Endothelial cell of hepatic sinusoid (primary cell): ENCODE measurements at regions not wholly inside any gene's neighbourhood (a gene's known extent, or its start where the extent isn't known, plus 50 kb on each side); places are given as distances from the start of the nearest gene placed in this dataset.

Source experiments
- in situ Hi-C: cut with HindIII; loops from 2 replicates; pipeline ENCODE4 v1.10.0; 2017; ENCODE audit warnings: low sequenced_read_pairs

DNA sequence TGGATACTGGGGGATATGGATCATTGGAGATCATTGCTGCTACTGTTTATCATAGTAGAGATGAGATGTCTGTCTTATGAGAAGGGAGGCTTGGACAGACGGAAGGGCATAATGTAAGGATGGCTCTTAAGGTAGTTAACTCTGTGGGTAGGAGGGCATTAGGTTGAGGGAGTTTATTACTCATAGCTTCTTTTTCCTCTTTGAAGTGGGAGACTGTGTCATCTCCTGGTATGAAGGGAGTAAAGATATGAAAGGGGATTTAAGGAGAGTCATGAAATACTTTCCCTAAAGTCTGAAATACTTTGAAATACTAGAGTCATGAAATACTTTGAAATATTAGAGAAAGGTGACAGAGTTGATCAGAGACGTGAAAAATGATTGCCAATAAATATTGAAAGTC, 255.5 kb upstream of the PITX2 start:
- in situ Hi-C loops, result no loop called here

DNA sequence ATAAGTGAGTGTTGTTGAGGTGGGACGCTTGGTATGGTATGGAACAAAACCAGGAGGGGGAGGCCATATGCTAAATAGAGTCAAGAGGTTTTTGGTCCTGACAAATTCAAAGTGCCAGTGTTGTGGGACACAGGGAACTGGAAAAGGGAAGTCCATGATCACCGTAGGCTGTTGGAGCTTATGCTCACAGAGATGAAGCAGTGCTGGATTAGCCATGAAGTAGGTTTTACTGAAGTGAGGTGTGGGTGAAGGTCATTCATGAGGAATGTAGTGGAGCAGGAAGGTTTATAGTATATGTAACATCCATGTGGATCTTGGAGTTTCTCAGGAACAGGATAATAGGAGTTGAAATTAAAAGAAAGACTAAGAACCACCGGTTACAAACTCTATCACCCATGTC, 256.1 kb upstream of the PITX2 start:
- in situ Hi-C loops, result no loop called here

DNA sequence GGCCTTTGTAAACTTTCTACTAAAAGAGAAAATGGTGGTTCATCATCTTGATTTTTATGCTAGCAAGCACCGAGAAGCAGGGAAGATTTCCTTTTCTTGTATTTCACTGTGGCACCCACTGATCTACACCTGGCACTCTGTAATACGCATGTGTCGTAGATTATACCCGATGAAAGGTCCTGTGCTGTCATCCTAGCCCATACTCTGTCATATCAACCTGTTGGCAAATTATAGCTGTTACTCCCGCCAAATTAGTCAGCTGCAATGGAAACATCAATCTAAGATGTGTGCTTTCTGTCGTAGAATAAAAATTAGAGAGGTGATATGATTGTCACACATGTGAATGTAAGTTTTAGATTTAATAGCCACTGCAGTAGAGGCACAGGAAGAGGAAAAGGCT, 263.4 kb upstream of the PITX2 start:
- in situ Hi-C loops, result no loop called here

DNA sequence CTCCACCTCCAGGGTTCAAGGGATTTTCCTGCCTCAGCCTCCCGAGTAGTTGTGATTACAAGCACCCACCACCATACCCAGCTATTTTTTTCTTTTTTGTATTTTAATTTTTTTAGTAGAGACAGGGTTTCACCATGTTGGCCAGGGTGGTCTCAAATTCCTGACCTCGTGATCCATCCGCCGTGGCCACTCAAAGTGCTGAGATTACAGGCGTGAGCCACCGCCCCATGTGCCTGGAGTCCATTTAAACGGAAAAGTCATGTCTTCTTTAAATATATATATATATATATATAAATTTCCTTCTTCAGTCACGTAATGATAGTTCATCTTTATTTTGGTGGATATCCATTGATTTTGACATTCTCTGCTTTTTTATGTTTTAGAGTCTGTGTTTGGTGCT, 264.0 kb upstream of the PITX2 start:
- in situ Hi-C loops, result no loop called here

DNA sequence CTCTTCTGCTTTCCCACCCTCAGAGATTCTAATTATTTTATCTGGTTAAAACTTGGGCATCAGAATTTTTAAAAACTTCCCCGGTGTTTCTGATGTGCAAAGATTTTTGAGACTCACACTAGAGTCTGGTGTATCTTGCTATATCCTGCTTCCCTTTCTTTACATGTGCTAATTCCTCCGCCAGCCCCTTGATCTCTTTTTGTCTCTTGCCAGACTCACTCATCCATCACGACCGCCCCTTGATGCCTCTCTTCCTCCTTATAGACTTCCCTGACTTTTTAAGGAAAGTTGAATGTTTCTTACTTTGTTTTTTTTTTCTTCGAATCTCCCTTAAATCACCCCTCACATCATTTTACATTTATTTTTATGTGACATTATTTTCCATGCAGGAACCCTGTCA, 274.9 kb upstream of the PITX2 start:
- in situ Hi-C loops, result no loop called here

DNA sequence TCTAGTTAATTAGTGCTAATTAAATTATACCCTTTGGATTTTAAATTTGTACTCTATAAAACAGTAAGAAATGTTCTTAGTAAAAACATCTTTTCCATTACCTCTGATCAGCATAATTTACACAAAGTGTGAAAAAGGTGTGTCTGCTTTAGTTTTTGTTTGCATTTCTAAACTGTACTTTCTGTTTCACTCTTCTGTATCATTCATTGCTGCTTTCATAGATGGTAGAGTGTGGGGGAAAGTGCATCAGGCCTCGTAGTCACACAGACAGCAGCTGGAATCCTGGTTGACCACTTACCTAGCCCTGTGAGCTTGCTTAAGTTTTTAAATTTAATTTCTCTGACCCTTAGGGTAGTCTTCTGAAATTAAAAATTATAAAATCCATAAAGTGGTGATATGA, 275.4 kb upstream of the PITX2 start:
- in situ Hi-C loops, result no loop called here

DNA sequence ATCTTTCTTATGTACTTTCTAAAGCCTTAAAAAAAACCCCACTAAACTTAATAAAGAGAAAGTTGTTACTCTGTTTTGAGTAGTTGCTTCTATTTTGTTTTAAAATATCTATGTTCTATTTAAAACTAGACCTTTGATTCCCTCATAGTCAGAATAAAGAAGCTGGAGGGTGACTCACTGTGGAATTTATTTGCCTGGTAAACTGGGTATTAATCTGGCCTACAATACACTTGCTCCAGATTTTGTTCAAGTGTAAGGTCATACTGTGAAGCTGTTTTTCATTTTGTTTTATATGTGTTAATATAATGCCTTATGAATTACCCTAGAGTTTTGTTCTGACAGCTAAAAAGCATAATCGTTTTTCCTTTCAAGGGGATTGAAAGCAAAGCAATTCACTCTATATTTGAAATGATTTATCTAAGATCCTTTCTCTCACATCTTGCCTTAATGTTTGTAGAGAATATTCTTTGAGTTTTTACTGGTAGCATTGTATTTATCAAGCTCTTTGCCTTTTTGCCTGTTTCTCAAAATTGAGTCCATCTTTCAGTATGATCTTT, 277.4 kb upstream of the PITX2 start:
- in situ Hi-C loops, result no loop called here

DNA sequence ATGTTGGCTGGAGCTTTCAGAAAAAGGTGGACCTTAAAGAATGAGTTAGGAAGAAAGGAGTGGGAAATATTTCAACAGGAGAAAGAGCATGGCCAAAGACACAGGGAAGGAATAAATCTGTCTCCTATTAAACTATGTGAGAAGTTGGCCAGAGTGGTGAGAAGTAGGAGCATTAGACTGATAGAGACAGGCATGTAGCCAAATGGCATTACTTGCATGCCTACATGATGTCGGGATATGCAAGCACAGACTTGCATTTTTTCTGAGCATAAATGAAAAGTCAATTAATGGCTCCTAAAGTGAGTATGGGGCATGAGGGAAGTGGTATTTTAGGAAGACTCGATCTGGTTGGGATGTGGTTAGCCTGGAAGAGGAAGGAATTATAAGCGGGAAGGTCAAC, 279.6 kb upstream of the PITX2 start:
- in situ Hi-C loops, result no loop called here

DNA sequence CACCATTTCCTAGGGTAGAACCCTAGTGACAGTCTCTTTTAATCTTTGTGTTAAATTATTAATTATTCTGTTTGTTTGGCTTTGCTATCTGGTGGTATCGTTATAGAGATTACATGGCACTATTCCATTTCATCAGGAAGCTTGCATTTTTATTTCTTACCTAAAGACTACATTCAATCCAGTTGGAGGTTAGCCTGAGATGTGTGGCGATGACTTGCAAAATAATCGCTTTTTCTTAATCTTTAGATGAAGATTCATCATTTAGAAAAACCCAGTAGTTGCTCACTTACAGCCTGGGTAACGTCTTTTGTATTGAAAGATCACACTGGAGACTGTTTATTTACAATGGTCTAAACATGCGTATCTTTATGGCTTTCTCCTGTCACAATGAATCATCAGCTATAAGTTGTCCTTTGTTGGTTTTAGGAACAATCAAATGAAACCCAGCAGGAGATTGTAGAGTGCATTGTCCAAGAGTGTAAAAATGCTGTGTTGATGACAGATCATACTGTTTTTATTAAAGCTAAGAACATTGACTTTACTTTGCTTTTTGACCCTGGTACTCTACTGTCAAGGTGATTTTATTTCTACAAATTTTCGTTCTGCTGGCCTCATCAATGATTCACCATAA, 281.7 kb upstream of the PITX2 start:
- in situ Hi-C loops, result no loop called here

DNA sequence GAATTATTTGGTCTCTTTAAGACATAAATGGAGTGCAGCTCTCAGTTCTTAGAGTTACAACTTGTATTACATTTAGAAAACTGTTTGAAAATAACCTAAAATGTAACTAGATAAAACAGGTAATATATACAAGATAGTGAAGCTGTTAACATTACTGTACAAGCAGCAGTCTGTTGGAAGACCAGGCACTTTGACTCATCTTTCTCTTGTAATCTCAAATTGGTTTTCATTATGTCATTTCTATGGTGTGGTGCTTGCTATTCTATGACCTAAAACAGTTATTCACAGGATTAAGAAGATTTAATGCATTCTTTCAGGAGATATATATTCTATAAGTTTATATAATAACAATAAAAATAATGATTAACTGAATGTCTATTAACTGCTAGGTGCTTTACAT, 282.5 kb upstream of the PITX2 start:
- in situ Hi-C loops, result no loop called here

DNA sequence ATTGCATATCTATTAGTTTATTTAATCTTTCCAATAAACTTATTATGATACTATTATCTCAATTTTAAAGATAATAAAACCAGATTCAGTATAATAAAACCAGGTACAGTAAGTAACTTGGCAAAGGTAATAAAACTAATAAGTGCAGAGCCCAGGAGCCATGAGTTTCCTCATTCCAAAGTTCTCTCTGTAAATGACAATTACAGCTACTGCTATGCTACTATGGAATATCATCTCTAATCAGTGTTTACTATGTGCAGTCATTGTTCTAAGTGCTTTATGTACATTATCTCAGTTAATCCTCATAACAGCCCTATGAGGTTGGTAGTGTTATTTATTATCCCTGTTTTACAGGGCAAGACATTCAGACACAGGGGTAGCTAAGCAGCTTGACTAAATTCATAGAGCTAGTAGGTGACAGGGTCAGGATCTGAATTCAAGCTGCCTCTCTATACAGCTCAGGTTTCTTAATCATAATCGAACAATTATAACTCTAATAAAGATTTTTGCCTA, 285.0 kb upstream of the PITX2 start:
- in situ Hi-C loops, result no loop called here

DNA sequence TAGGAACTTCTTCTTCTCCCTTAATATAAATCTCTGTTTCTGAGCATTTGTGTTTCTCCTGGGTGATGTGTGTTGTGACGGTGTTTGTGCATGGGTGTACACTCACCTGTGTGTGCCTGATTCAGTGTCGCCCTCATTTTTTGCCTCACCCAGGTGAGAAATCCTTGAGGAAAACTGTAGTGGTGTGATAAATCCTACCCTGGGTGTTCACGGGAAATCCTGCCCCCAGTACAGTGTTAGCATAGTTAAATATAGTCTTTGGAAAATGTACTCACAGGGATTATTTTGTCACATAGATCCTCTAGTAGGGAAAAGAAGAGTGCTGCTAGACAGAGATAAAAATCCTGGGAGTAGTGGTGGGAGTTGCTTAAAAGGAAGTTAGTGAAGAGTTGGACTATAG, 291.9 kb upstream of the PITX2 start:
- in situ Hi-C loops, result no loop called here

DNA sequence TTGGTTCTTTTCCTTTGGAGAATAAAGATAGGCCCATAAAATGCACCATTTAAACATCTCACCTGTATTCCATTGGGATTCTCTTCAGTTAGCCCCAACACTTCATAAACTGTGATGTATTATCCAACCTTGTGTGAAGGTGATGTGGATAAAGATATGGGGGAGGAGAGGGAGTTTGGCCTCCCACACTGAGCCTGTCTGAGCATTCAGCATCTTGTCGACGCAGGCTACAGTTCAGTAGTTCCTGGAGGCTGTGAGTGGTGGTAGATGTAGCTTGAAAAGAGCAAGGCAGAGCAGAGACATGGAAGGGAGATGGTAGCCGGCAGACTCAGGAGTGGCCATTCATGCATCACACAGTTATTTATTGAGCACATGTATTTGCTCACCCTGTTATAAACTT, 292.4 kb upstream of the PITX2 start:
- in situ Hi-C loops, result no loop called here

DNA sequence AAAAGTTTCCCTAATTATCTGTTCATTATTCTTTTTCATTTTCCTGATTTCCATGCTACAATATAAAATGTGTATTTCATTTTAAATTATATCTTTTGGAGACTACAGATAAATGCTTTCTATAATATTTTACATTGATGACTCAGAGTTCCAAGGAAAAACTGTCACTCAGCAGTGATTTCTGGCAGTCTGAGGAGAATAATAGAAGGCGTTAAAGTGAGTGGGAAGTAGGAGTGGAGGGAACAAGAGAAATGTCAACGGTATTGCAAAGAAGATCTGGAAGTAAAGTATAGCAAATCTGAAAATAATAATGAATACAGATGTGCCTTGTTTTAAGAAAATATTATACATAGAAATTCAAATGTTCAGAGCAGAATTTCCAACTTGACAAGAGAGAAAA, 293.6 kb upstream of the PITX2 start:
- in situ Hi-C loops, result no loop called here

DNA sequence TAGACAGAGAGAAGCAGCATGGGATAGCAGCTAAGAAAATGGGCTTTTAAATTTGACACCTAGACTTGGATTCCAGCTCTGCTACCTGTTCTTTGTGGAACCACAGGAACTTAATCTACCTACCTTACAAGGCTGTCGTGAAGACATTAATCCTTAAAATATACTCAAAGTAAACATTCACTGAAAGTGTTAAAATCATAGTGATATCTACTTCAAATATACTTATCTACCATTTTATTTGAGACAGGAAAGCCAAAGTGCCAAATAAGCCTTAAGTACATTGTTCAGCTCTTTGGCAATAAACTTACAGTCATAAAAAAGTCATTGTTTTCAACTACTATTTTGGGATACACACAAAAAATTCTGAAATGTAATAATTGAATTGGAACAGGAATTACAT, 295.0 kb upstream of the PITX2 start:
- in situ Hi-C loops, result no loop called here

DNA sequence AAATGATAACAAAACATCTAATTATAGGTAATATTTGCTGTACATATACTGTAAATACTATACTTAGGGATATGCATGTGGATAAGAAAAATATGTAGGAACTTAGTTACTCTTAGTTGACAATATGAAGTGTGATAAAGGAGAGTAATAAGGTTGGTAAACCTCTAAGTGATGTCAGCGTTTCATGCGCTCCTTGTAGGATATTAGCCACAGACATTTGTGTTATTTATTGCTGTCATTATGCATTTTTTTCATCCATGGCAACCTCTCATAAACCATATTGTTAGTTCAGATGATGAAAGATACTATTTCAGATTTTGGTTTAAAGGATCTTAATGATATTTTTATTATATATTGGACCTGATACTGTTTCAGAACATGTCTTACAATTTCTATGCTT, 298.1 kb upstream of the PITX2 start:
- in situ Hi-C loops, result no loop called here

DNA sequence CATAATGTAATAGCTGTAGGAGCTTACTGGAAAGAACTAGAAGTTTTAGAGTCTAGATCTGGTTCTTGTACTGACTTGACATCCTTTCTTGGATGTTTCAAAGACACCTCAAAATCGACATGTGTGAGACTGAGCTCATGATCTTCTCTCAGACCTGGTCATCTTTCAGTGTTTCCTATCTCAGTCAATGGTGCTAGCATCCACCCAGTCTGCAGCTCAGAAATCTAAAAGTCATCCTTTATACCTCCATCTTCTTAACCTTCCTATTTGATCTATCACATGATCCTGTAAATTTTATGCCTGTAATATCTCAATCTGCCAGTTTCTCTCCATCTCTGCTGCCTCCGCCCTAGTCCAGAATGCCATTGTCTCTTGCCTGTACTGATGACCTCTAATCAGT, 301.9 kb upstream of the PITX2 start:
- in situ Hi-C loops, result no loop called here

DNA sequence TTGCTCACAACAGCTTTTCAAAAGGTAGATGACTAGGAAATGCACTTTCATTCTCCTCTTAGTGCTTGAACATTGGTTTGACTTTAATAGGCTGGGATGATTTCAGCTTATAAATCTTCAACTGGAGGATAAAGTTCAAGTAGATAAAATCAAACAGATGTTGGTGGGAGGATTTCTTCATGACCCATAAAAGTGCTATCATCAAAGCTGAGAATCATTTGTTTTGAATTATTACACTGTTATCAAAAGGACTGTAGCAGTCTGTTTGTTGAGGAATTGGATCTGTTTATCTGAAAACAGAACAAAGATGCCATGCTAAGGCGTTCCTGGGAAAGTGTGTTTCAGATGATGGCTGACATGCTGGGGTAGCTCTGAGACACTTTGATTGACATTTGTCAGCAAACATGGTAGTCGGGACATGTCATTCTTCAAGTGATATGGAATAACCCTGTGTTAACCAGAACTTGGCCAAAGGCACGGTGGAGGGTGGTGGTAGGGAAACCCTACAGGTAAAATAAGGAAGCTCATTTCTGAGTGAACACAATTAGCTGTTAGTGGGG, 304.0 kb upstream of the PITX2 start:
- in situ Hi-C loops, result no loop called here

DNA sequence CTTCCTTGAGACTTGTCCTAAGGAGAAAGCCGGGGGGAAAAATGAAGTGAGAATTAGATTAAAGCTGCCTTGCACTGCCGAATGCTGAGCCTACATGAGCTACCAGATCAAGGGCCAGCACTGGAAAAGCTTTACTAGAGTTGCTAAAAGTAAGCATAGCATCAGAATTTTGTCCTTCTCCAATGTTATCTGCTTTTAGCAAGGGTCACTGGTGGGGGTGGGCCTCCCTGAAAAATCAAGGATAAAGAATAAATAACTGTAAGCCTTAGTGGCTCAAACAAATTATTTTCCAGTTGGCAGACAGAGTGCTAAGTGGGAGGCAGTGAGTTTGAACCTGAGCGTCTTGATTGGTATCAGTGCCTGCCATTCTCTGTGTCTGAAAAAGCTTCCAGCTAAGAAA, 310.5 kb upstream of the PITX2 start:
- in situ Hi-C loops, result no loop called here

DNA sequence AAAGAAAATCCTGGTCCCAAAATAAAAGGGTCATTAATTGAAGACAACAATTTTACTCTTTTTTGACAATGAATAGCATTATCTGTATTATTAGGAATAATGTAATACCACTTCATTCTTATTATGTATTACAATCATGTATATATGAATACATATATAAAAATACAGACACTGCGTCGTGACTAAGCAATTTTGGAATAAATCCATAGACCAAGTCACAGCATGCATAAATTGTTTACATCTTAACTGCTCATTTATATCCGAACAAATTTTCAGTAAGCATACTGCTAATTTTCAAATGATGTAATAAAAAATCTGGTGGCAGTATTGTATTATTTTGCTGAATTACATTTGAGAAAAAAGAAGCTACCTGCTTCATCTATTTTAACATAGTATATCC, 321.6 kb upstream of the PITX2 start:
- in situ Hi-C loops, result no loop called here

DNA sequence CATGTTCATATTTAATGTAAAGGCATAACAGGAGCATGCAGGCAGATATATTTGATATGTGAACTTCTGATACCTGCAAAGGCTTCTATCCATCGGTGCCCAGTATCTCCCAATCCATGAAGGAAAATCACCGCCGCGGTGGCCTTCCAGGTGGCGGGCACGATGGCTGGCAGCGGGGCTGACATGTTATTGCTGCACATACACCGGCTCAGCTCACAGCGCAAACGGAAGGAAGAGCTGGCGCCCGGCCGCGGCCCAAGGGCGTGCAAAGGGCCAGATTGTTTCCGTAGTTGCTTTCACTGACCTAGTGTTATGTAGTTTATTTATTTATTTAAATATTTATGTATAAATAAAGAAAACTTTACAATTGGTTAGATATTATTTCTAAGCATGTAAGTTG, 322.7 kb upstream of the PITX2 start:
- in situ Hi-C loops, result no loop called here

DNA sequence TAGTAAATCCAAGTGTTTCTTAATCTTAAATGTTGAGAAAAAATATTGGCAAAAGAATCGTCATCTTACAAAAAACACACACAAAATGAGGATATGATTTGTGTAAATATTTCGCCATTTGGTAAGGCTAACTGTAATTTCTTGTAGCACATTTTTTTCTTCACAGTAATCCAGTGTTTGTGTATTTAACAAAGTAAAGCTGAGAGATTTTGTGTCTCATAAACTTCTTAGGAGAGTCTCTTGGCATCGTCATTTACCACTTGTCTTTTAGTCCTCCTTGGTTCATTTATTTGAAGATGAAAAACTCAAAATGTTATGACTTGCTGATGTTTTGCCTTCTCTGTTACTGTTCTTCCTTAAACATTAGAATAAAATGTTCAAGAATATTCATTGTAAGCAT, 326.7 kb upstream of the PITX2 start:
- in situ Hi-C loops, result no loop called here

DNA sequence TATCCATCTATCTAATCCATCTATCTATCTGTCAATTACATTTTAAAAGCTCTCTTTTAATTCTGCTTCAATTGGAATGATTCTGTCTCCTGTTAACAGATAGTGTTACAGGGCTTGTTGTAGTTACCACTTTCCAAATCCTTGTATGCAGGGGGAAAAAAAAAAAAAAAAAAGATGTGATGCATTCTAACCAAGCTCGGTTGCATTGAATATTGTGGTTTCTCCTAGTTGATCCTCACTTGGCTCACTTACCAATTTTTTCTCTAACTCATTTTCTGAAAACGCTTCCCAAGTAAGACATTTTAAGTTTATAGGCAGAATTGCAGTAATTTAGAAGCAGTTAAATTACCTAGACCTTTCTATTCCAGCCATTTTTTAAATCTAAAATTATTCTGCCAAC, 327.9 kb upstream of the PITX2 start:
- in situ Hi-C loops, result no loop called here
